Skin epidermis (tissue), 12 donors: ENCODE measurements at regions not wholly inside any gene's neighbourhood (a gene's known extent, or its start where the extent isn't known, plus 50 kb on each side); places are given as distances from the start of the nearest gene placed in this dataset.

Source experiments
- H3K27ac ChIP-seq, 21 experiments: fragments of 200-600 bp; sonication (generic) in 11 of 21; one replicate each; pipeline ENCODE4 v1.5.0; 2020; ENCODE audit warnings: mild to moderate bottlenecking in 3 of 21, inconsistent platforms in 2 of 21, moderate library complexity in 2 of 21
- H3K4me3 ChIP-seq, 7 experiments: fragments of 200-600 bp; sonication (generic) in 2 of 7; one replicate each; pipeline ENCODE4 v1.5.0; 2020; ENCODE audit warnings: inconsistent platforms in 2 of 7, mild to moderate bottlenecking in 2 of 7, moderate library complexity in 1 of 7

DNA sequence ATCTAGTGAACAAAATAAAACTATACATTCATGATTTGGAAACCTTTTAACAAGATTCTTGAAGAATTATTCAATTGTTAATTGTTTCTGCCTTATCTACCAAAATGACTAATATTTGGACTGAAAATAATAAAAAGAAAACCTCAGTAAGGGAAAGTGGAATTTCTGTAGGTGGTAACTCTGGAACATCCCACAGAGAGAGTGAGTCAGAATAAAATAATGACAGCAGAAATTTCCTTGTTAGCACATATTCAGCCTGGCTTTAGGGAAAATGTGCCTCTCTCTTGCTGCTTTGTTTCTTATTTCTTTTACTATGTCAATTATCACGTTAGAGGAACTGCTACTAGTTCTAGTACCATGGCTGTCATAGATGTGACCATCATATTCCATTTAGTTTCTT lies 421.5 kb upstream of the GNPDA2 start:
- no peak overlapping the region for H3K4me3 ChIP-seq
- H3K27ac ChIP-seq = no peak overlapping the region

DNA sequence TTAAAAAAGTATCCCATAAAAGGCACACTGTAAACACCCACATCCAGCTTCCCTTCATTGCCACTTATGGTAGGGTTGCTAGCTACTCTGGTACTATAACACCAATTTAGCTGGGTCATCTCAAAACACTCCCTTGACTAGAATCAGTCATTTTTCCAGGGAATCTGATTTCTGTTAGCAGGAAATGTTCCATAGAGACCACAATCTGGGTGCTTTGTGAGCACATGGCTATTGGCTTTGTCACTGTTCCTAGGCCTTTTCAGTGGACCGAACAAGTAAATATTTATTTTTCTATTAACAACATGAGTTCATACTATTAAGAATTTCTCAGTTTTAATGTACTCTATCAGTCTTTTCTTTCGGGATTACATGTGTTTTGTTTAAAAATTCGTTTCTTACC lies 404.7 kb upstream of the GNPDA2 start:
- Histone ChIP-seq H3K4me3 (no peak overlapping the region), H3K27ac (no peak overlapping the region)

DNA sequence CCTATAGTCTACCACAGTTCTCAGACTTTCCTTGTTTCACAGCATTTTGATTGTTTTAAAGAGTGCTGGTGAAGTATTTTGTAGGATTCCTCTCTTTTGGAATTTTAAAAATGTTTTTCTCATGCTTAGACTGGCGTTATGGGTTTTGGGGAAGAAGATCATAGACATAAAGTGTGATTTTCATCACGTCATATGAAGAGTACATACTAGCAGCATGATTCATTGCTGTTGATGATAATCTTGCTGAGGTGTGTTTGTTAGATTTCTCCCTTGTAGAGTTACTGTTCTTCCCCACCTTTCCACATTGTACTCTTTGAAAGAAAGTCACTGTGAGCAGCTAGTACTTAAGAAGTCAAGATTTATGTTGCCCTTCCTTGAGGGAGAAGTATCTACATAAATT lies 396.1 kb upstream of the GNPDA2 start:
- Histone ChIP-seq H3K27ac (no peak overlapping the region), H3K4me3 (no peak overlapping the region)

DNA sequence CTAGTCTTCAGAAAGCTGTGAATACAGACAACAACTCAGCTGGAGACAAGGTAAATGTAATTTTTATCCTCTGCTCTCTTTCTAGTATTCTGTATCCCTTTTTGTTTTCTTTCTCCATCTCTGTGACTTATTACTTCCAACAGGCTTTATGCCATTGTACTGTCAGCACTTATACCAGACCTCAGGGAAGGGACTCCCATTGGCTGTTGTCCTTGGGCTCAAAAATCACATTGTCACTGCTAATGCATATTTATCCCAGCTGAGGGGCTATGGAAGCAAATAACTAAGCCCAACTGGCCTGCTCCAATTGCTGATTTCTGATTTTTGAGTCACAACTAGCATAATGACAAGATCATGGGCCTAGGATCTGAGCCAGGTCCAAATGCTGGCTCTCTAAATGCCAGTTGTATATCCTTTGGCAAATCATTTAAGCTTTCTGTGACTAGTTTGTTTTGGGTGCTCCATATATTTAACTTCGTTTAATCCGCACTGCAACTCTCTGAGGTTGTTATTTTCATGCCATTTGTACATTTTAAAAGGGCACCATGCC lies 395.1 kb upstream of the GNPDA2 start:
- H3K4me3 ChIP-seq = no peak overlapping the region
- H3K27ac ChIP-seq = no peak overlapping the region

DNA sequence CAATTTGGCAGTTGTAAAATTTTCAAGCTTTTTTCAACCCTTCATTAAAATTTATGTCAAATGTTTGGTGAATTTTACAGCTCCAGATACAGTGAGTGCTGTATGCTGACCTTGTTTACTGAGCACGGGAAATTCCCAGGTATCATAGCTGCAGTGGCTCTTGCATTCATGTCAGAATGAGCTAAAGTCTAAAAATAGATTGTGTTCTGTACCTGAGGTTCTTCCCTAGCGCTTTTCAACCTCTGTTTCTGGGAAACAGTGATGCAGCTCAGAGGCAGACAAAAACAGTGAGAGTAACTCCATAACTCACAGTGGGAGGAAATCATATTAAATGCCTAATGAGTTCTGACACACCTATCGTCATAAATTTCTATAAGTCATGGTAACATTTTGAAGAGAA lies 393.8 kb upstream of the GNPDA2 start:
- Histone ChIP-seq H3K4me3 (no peak overlapping the region), H3K27ac (no peak overlapping the region)

DNA sequence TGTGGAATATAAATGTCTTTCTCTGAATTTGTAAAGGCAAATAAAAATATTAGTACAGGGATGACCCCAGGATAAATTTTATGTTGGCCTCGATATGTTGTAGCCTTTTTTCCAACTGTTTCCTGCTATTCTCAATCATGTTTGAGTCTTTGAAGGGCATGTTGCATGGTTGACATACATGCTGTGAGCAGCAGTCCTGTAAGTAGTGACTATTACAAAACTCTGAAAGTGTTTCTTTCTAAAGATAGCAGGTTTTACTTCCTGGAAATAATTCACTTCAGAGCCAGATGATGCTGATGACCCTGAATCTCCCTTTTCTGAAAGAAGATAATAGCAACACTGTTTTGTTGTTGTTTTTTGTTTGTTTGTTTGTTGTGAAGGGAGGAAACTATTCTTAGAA lies 393.0 kb upstream of the GNPDA2 start:
- Histone ChIP-seq H3K4me3 (no peak overlapping the region), H3K27ac (no peak overlapping the region)

DNA sequence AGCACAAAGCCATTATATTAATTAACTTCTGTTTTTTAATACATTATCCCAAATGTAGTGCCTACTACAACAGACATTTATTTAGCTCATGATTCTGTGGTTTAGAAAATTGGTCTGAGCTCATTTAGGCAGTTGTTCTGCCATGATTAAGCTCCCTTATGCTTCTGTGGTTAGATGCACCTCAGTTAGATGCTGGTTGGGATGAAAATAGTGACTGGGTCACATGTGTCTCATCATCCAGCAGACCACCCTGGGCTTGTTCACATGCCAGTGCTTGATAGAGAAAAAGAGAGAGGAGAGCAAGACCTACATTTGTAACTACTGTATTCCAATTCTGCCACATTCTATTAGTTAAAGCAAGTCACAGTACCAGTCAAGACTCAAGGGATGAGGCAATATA lies 376.4 kb upstream of the GNPDA2 start:
- H3K4me3 ChIP-seq = no peak overlapping the region
- no peak overlapping the region for H3K27ac ChIP-seq

DNA sequence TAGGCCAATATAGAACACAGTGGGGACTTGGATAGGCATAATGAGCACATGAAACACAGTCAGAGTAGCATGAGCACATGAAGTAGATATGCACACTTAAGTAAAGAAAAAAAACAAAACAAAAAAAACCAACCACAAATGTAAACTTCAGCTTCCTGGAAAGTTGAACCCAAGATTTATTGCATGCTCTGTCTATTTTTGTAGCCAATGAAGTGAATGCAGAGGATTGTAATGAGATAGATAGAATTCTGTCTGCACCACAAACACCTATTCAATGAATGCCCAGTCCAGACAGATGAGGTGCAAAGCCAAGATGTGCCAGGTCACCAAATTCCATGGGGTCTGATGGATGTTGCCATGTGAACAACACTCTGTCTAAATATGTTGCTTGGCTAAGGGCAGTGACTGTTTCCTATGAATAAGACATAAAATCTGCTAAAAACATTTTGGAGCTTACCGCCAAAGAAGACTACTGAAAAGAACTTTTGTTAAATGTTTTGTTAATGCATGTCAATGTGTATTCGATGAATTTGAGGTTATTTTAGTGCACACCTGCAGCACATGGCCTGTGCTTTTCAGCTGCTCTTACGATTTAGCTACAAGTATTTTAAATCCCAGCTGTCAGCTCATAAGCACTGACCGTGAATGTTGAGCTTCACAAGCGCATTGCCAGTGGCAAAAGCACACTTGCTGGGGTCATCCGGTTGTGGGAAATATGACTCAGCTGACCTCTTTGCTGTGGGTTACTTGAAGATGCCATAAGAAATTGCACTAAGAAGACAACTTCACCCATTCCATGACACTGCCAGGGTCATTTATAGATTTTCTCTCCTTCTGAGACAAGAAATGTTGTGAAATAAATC lies 374.8 kb upstream of the GNPDA2 start:
- no peak overlapping the region for H3K4me3 ChIP-seq
- no peak overlapping the region for H3K27ac ChIP-seq

DNA sequence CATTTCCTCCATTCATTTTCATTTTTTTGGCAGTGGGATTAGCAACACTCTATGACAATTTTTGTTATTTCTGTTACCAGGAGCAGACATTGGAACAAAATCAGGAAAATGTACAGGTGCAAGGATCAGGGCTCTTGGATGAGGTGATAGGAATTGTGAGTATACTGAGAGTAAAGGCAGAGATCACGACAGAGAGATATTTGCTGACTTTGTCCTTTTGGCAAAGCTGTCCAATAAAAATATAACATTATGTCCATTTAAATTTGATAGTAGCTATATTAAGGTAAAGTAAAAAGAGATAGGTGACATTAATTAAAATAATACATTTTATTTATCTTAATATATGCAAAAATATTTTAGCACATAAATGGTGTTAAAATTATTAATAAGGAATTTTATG lies 373.1 kb upstream of the GNPDA2 start:
- Histone ChIP-seq H3K27ac (no peak overlapping the region), H3K4me3 (no peak overlapping the region)

DNA sequence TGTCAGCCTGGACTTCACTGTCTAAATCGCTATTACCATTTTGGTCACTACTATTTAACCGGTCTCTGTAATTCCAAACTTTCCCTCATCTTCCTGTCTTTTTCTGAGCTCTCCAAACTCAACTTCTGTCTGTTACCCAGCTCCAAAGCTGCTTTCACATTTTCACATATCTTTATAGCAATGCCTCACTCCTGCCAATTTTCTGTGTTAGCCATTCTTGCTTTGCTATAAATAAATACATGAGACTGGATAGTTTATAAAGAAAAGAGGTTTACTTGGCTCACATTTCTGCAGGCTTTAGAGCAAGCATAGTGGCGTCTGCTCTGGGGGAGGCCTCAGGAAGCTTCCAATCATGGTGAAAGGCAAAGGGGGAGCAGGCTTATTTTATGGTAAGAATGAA lies 368.3 kb upstream of the GNPDA2 start:
- Histone ChIP-seq H3K27ac (no peak overlapping the region), H3K4me3 (no peak overlapping the region)

DNA sequence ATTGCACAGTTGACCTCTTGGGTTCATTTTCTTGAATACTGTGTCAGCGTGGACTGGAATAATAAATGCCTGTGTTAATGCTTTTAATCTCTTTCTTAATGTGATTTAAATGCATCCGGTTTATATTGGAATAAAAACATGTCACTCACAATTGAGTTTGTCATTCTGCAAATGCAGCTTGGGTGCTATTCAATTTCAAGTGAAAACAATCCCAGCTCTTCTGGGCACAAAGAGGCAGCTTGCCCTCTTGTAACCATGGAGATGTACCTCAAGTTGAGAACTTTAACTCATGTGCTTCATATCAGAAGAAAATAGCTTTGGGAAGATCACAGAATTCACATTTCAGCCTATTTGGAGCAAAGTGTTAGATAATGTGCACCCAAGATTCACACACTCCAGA lies 355.7 kb upstream of the GNPDA2 start:
- H3K4me3 ChIP-seq = no peak overlapping the region
- no peak overlapping the region for H3K27ac ChIP-seq

DNA sequence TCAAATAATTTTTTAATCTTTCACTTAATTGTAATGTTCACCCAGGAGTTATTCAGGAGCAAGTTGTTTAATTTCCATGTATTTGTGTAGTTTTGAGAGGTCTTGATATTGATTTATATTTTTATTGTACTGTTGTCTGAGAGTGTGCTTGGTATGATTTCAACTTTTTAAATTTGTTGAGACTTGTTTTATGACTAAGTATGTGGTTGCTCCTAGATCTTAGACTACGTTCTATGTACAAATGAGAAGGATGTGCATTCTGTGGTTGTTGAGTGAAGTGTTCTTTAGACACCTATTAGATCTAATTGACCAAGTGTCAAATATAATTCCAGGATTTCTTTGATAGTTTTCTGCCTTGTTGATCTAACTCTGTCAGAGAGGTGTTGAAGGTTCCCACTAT lies 353.3 kb upstream of the GNPDA2 start:
- no peak overlapping the region for H3K4me3 ChIP-seq
- no peak overlapping the region for H3K27ac ChIP-seq

DNA sequence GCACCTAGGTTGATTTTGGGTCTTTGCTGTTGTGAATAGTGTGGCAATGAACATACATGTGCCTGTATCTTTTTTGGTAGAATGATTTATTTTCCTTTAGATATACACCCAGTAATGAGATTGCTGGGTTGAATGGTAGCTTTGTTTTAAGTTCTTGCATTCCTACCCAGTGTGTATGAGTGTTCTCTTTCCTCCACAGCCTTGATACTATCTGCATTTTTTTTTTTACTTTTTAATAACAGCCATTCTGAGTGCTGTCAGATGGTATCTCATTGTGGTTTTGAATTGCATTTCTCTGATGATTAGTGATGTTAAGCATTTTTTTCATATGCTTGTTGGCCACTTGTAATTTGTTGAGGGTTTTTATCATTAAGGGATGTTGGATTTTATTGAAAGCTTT lies 351.8 kb upstream of the GNPDA2 start:
- H3K4me3 ChIP-seq = no peak overlapping the region
- no peak overlapping the region for H3K27ac ChIP-seq

DNA sequence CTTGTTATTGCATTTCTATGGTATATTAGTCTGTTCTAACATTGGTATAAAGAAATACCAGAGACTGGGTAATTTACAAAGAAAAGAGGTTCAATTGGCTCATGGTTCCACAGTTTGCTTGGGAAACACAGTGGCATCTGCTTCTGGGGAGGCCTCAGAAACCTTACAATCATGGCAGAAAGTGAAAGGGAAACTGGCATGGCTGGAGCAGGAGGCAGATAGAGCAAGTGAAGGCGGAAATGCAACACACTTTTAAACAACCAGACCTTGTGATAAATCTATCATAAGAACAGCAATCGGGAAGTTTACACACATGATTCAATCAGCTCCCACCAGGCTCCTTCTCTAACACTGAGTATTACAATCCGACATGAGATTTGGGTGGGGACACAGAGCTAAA lies 346.6 kb upstream of the GNPDA2 start:
- Histone ChIP-seq H3K27ac (no peak overlapping the region), H3K4me3 (no peak overlapping the region)

DNA sequence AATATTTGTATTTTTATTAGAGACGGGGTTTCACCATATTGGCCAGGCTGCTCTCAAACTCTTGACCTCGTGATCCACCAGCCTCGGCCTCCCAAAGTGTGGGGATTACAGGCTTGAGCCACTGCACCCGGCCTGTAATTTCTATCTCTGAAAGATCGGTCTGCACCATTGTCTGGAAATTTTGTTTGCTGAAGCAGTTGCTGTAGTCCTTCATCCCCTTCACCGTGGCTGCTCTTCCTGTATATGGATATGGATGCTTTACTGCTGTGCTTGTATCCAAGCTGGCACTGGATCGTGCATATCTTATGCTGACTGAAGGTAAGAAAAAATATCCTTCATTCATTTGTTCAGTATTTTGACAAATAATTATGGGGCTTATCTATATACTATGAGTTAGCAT lies 338.4 kb upstream of the GNPDA2 start:
- Histone ChIP-seq H3K27ac (no peak overlapping the region), H3K4me3 (no peak overlapping the region)

DNA sequence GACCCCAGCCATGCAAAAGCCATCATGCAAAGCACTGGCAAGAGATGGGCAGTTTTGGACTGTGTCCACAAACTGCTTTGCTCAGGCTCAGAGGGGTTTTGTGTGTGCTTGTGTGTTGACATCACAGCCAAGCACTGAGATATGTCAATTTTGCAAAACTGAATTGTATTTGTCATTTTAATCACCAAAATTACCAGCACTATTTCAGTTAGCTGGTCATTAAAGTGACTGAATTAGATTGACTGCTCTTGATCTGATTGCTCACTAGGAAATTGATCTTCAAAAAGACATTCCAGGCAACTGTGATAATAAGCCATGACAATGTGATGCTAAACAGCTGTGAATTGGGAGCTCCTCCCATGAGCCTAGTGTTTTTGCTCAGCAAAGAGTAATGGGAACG lies 337.3 kb upstream of the GNPDA2 start:
- no peak overlapping the region for H3K27ac ChIP-seq
- no peak overlapping the region for H3K4me3 ChIP-seq

DNA sequence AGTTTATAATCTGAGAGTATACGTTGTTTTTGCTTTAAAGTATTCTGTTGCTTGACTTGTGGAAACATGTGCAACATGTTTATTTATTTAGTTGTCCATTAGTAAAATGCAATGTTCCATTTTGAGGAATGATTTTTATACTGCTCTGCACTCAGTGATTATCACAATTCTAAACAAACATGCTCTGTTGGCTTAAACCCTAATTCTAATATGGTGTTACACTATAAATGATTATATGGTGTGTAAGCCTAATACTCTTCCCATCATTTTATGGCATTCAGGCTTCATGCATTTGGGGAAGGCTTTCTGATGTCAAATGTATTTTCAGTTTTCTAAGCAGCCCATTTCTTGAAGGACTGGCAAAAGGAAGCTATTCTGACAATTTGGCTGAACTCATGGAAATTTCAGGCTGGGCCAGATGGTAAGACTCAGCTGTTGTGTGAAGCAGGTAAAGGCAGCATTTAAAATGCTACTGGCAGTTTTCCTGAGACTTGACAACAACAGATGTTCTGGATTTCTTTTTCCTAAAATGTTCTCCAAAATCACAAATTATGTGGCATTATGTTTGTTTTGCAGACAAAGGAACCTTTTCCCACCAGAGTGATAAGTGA lies 336.7 kb upstream of the GNPDA2 start:
- H3K27ac ChIP-seq = no peak overlapping the region
- H3K4me3 ChIP-seq = no peak overlapping the region

DNA sequence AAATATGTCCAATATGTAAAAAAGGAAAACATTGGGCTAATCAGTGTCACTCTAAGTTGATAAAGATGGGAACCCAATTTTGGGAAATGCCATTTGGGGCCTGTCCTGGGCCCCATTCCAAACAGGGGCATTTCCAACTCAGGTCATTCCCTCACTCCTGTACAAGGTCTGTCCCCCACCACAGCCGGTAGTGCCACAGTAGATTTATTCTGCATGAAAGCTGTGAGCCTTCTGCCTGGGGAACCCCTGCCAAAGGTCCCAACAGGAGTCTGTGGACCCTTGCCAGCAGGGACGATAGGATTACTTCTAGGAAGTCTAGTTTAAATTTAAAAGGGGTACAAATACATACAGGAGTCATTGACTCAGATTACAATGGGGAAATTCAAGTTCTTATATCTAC lies 317.6 kb upstream of the GNPDA2 start:
- Histone ChIP-seq H3K27ac (no peak overlapping the region), H3K4me3 (no peak overlapping the region)

DNA sequence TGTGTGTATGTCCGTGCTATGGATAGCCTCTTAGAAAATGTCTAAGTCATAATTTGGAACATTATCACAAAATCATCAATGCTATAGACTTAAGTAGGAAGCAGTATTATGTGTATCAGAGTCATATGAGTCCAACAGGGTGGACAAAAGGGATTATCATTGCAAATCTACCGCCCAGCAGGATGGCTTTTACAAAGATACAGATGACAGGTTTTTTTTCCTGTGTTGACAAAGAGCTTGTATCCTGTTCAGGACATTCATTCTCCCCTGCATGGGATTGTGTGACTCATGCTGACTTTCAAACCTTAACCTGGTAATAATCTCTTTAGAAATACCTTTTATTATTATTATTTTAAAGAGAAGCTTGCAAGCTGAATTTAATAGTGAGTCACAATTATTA lies 310.3 kb upstream of the GNPDA2 start:
- Histone ChIP-seq H3K4me3 (no peak overlapping the region), H3K27ac (no peak overlapping the region)

DNA sequence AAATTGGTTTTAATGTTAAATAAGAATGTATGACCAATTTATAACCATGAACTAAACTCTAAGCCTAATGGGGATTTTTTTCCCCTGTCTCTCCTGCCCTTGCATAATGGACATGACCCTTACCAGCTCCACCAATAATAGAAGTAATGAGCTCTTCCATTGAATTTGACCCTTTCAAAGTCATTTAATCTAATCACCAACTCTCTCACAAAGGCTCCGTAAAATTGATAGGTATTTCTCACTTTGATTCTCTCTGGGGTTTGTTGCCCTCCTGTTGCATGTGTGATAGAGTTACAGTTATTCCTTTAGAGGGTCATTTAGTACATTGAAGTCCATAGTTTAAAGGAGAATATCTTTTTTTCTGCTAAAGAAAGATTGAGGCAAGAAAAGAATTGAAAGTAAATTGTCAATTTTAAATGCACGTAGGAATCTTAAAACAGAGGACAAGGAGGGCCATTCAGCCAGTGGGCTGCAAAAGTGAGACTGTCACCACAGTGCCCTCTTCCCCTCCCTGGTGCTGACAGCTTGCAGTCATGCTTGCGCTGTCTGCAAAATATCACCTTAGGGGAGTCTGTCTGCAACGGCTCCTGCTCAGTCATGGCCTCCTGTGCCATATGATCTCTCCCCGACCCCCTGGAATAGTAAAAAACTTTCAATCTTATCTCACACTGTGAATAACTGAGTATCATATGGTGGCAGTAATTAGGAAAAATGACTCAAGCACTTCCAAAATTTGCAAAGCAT lies 307.5 kb upstream of the GNPDA2 start:
- Histone ChIP-seq H3K27ac (no peak overlapping the region), H3K4me3 (no peak overlapping the region)

DNA sequence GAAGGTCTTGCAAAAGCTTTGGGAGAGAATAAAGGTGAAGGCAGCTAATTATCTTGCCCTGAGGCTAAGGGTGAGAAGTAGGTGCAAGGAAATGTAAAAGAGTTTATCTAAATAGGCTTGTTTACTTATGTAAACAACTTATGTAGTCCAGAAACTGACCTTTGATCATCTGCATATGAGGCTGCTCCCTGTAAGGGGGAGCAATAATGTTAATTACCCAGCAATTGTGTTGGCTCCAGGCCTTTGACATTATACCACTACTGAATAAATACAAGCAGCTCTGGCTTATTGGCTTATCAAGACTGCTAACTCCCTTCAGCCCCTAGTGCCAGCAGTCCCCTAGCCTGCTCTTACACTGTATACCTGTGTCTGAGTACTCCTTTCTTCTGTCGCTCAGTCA lies 303.7 kb upstream of the GNPDA2 start:
- Histone ChIP-seq H3K4me3 (no peak overlapping the region), H3K27ac (no peak overlapping the region)
